NCI-H774 (cell line): ENCODE measurements at regions not wholly inside any gene's neighbourhood (a gene's known extent, or its start where the extent isn't known, plus 50 kb on each side); places are given as distances from the start of the nearest gene placed in this dataset.

Source experiments
- DNase-seq: peaks from one replicate; lab custom pipeline; 2025; lab: John Stamatoyannopoulos, UW

DNA sequence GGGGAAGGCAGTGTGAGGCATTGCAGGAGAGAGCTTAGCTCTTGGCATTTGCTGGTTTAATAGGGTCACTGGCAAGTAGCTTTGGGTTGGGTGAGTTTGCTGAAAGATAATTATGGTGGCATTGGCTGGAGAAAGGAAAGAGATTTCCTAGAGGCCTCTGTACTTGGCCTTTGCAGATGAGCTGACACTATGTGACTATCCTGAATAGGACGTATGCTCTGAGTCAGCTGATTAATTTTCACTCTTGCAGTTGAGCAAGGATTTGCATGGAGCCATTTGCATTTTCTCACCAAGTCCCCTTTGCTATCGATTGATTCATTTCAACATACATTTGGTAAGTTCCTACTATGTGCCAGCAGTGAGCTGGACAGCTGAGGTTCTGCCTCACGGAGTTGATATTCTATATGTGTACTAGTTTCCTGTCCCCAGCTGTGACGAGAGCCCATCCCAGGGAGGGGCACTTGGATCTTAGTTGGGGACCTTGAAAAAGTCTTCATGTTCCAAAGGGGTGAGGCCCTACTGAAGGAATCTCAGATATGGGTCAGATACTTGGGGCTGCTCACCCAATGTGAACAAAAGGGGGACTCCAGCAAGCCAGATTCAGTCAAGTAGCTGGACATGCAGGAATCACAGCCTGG is 245.7 kb downstream of the LOXHD1 start:
- DNase-seq, result no peak

DNA sequence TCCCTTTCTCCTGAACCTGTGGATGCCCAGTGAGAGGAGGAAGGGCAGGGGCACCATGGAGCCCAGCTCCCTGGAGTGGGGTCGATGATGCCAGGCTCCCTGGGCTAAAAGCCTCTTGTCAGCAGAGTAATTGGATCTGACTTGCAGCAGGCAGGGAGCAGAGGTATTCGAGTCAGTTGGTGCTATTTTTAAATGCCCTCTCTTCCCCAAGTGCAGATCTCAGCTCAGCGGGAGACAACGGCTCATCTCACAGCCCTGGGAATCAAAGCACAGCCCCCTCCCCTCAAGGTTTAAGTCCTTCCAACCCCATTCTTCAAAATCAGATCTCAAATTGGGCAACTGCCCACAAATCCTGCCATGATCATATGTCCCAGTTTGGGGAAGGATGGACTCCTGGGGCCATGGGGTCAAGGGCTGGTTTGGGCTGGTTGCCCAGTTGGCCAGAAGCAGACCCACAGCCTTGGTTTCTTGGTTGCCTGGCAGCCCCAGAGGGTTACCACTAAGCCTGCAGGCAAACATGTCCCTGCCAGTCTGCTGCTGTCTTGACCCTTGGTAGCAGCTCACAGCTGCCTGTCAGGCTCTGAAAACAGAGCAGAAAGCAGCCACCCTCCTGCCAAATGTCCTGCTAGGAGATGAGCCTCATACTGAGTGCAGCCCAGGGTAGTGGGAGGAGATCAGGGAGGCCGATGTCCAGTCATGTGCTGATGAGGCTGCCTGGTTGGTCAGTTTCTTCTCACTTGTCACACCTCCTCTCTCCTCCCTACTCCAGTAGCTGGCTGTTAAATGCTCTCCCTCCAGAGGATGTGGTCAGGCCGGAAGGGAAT is 244.9 kb downstream of the LOXHD1 start:
- no peak for DNase-seq

DNA sequence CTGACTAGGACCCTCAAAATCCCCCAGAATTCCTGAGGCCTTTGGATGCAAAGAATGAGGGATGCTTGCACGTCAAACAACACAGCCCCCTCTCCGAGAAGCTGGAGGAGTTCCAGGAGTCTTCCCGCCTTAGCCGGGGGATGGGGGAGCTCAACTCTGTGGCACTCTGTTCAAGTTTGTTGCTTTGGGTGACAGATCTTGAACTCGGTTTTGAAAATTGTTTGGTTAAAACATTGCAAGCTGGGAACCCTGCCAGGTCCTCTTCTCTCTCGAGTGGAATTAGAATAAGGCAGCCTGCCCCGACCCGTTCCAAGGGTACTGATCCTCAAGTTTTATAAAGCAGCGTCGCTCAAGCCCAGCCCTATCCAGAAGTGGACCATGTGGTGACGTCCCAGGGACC is 244.1 kb downstream of the LOXHD1 start:
- DNase-seq, result no peak

DNA sequence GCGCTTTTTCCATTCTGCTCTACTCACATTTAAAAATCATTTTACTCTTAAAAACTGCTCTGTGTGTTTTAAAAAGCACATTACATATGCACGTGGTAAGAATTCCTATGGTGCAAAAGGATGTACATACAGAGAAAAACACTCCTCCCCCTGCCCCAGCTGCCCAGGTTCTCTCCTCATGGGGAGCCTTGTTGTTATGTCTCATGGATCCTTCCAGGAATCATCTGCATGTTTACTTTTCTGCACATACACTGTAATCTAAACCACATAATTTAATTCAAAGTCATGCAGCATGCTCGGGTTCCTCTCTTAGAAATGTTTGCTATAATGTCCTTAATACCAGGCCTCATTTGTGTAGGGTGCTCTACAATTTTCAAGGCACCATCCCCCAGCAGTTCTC is 243.3 kb downstream of the LOXHD1 start:
- no peak for DNase-seq

DNA sequence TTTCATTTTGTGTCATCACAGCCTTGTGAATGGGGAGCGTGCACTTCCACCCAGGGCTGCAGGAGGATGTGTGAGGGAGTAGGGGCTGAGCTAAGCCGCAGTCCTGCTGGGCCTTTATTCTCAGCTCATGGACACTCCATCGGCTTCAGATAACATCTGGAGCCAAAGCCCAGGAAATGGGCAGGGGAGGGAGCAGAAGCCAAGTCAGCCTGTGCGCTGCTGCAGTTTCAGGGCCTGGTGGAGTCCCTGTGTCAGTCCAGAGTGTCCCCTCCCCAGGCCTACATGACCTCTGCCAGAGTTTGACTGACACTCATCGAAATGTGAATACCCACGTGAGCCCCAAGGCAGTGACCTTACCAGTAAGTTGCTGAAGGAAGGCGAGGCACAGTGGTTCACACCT is 242.2 kb downstream of the LOXHD1 start:
- no peak for DNase-seq

DNA sequence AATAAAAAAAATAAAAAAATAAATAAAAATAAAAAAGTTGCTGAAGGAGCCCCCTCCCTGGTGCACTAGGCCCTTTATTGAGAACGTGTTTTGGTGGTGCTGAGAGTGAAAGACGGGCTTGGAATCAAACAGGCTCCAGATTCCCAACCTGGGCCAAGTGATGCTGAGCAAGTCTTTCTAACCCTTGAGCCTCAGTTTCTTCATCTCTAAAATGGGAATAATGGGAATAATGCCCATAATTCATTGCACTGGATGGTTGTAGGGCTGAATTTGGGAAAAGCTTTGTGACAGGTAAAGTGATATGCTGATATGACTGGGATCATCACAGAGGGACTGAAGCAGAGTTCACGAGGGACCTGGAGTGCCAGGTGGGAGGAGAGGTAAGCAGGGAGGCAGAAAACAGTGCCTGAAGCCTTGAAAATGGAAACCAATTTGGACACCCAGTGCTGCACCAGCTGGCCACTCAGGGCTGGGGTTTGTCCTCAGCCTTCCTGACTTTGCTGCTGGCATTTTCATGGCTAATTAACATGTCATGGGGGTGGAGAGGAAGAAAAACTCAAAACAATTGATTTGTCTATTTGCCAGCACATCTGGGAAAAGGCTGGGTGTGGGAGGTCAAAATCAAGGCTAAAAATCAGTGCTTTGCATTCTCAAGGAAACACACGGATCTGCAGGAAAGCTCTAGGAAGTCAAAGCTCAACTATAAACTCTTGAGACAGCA is 241.3 kb downstream of the LOXHD1 start:
- no peak for DNase-seq

DNA sequence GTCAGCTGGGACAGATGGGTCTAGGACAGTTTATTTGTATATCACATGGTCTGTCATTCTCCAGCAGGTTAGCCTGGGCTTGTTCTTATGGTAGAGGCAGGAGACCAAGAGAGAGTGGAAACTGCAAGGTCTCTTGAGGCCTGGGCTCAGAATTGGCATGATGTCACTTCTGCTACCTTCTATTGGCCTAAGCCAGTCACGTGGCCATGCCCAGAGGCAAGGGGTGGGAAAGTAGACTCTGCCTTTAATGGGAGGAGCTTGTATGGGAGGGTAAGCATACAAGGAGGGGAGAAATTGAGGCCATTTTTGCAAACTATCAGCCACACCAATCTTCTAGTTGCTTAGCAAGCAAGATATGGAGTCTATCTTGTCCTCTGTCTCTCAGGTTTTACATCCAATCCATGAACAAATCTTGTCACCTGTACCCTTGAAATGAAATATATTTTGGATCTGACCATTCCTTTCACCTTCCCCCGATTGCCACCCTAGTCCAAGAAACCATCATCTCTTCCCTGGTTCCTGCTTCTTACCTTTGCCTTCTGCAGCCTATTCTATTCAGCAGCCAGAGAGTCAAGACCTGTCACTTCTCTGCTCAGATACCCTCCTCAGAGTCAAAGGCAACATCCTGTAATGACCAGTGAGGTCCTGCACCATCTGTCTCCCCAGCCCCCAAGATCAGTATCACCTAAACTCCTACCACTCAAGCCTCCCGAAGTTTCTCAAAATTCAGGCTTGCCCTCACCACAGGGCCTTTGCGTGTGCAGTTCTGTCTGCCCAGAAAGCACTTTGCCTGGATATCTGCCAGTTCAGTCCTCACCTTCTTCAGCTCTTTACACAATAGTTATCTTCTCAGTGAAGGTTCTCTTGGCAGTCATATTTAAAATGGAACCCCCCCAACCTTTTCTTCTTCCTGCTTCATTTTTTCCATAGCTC is 240.0 kb downstream of the LOXHD1 start:
- no peak for DNase-seq

DNA sequence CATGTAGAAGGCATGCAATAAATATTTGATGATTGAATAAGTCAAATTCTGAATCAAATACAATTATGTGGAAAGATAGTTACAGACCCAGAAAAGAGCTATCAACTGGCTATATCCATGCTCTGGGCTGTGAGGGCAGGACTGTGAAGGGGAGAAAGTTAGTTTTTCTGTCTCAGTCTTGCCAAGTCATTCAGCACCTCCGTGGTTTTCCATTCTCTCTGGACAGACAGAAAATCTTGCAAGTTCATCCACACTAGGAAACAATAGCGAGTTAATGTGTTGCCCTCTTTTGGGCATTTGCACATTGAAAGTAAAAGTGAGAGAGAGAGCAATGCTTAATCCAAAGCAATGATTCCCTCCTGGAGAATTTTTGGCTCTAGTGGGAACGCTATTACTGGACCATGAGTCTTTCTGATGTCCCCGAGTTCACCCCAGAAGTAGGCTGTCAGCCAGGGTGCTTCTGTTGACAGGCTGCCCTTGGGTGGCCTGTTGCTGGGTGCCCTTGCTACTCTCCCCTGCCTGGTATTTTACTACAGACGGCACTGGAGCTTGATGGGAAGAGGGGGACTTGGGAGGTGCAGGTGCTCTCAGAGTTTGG is 238.3 kb downstream of the LOXHD1 start:
- DNase-seq, result no peak

DNA sequence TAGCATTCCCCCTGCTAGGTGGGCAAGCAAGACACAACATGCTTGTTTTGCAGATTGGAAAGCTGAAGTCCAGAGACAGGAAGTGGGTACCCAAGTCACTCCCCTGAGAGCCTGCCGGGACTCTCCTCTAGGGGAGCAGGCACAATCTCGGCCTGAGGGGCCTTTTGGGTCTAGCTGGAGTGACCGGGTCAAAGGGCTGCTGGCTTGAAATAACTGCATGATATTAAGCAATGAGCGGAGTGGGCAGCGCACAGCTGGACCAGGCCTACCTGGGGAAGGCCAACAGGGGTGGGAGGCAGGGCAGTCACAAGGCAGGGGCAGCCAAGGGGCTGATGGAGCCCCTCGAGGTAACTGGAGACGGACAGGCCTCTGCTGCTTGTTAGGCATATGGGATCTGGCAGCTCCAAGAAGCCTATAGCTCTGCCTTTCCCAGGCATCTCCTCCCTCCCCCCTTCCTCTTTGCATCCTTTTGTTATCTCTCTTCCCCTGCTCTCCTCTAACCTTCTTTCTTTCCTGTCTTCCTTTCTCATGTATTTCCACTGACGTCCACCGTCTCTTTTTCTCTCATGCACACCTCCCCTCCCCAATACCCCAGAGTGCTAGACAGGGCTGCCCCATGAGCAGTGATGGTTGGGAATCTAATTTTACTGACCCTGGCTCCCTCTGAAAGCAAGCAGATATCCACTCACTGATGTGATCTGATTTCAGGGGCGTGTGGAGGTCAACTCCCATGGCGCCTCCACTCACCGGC is 237.5 kb downstream of the LOXHD1 start:
- no peak for DNase-seq

DNA sequence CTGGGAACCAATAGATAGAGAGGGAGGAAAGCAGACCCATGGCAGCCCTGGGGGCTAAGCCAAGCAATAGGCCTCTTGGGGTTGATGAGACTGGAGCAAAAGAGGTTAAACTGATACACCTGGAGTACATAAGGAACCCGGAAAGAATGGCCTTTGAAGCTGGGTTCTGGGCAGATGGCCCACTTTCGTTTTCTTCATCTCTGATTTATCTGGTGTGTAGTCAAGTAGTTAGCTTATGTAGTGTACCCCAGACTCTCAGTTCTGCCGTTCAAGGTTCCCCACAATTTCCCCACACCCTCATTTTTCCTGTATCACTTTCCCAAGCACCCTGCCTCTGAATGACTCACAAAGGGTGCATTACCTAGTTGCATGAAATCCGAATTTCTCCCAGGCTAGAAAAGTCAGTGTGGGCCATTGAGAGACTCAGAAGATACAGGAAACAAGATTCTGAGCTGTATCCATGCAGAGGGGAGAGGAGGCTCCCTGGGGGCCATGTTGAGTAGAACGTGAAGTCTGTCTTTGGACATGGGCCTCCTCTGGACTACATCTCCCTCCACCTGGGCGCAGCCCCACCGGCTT is 235.0 kb downstream of the LOXHD1 start:
- DNase-seq, result no peak

DNA sequence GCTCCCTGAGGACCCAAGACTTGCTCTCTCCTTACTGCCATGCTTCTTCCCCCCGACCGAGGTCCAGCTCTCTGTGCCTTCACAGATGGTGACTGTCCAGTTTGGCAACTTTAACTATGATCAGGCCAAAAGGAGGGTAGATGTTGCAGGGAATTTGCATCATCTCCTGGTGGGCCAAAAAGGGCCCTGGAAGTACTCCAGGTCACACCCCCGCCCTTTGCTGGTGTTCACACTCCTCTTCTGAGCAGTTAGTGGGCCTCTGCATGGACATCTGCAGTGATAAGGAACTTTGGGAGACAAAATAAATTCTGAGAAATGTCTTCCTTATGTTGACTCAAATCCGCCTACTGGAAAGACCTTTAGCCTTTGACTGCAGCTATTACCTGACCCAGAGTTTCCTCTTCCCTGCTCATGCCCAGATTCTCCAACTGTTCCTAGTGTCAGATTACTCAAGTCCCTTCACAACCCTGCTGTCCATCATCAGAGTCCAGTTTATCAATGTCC is 234.4 kb downstream of the LOXHD1 start:
- no peak for DNase-seq

DNA sequence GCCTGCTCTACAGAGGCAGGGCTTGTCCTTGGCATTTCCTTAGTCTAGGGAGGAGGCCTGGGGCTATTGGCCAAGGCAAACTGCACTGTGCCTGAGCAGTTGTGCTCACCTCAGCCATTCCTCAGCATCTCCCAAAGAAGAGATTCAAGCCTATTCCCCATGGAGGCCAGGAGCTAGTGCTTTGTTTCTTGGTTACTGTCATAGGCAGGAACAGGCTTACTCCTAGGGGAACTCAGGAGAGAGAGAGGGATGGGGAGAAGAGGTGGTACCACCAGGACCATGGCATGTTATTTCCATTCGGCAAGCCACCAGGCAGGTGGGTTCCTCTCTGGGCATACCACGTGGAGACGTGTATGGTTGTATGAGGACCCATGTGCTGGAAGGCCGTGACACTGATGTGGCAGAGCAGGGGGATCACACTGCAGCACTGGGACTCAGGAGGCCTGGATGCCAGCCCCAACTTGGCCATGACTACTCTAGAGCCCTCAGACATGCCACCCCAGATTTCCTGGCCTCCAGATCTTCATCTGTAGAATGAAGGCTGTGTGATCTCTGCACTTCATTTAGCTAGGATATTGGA is 233.7 kb downstream of the LOXHD1 start:
- DNase-seq, result no peak

DNA sequence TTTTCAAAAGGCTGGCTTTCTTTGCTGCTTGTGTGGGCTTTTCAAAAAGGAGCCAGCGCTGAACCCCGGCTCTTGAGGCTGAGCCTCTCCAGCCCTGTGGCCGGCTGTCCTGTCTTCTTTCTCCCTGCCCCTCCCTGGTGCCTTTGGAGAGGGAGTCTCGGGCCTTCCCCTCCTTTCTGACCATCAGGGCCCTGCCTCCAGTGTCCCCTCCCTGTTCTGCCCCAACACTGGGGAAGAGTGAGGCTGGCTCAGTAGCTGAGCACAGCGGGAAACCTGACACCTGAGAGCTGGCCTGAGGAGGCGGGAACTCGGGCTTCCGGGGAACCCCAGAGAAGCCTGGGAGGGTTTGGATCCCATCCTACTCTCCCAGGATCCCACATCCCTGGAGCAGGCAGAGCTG is 232.1 kb downstream of the LOXHD1 start:
- no peak for DNase-seq

DNA sequence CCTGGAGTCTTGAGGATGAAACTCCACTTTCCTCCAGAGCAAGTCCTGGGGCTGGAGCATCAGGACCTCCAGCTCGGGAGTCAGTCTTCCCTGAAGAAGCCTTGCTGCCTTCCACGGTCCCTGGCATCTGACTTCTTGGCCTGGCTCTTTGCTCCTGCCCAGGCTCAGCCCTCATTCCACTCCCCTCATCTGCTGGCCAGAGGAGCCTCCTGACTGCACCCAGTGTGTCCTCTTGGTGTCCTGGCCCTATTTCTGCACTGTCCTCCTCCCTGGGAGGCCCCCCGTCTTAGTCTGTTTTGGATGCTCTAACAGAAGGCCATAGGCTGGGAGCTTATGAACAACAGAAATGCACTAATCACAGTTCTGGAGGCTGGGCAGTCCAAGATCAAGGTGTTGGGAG is 231.5 kb downstream of the LOXHD1 start:
- no peak for DNase-seq

DNA sequence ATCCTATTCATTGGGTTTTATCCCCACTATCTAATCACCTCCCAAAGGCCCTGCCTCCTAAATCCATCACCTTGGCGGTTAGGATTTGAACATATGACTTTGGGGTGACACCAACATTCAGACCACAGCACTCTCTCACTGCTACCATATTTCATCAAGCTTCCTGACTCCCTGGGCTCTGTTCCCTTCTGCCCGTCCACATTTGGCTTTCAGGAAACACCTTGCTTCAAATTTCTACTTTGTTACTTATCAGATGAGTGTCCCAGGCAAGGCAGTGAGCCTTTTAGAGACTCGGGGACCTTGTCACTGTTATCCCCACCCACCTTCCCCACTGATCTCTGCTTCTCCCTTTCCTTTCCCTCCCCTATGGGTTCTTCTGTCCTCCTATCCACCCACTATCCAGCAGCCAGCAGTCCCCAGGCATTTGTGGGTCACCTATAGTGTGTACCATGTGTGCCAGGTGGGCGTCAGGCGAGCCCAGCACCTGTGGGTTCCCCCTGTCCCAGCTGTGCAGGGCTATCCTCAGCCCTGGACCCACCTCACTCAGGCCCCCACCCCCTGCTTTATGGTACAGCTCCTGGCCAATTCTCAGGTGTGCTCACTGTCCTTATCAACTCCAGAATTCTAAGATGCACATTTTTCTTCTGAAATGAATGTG is 230.9 kb downstream of the LOXHD1 start:
- no peak for DNase-seq

DNA sequence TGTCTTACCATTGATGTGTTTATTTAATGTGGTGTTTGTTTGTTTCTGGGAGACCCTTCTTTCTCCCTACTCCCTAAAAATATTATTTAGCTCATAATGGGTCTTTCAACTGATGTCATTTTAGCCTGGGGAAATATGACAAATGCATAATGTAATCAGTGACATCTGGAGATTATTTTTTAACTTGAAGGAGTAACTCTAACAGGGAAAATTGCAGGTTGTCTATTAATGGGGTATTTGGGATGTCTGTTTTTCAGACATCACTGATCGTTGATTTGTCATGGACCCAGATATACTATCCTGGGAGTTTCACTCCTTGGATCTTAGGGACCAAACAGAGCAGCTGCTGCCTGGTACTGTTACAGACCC is 230.4 kb downstream of the LOXHD1 start:
- DNase-seq, result no peak
